Peyer's patch (tissue), 4 donors: ENCODE measurements at regions not wholly inside any gene's neighbourhood (a gene's known extent, or its start where the extent isn't known, plus 50 kb on each side); places are given as distances from the start of the nearest gene placed in this dataset.

Experiments used
- DNase-seq, 3 donors: peaks; one replicate each; pipeline ENCODE4 v3.0.0-alpha.2; 2017 to 2019
- H3K27ac ChIP-seq, 4 donors: fragments of 200-600 bp; sonication (generic); one replicate each; pipeline ENCODE4 v1.5.1; 2016 to 2019
- H3K27me3 ChIP-seq, 2 donors: fragments of 200-600 bp; sonication (generic); one replicate each; pipeline ENCODE4 v1.5.1; 2019
- H3K36me3 ChIP-seq, 3 donors: fragments of 200-600 bp; sonication (generic); one replicate each; pipeline ENCODE4 v1.5.1; 2016 to 2019
- H3K4me1 ChIP-seq, 4 donors: fragments of 200-600 bp; sonication (generic); one replicate each; pipeline ENCODE4 v1.5.1; 2016 to 2019
- H3K4me3 ChIP-seq, 4 donors: fragments of 200-600 bp; sonication (generic); 1 replicate in 3 of 4; 2 replicates in 1 of 4; pipeline ENCODE4 v1.5.1; 2016 to 2019; ENCODE audit warnings: mild to moderate bottlenecking in 1 of 4
- H3K9me3 ChIP-seq, 4 donors: fragments of 200-600 bp; sonication (generic); one replicate each; pipeline ENCODE4 v1.5.1; 2016 to 2019; ENCODE audit warnings: mild to moderate bottlenecking in 1 of 4
- POLR2A ChIP-seq, 2 donors: fragments of 450-650 bp; IDR thresholded peaks; one replicate each; pipeline ENCODE4 v1.5.1; 2017; ENCODE audit warnings: antibody characterized with exemption in 2 of 2, mild to moderate bottlenecking in 2 of 2, moderate library complexity in 2 of 2
- TF ChIP-seq, protein P1 (sequence below), 6 experiments: fragments of 450-650 bp in 4 of 6; fragments of 200-600 bp in 2 of 6; sonication (generic) in 1 of 6; IDR thresholded peaks; one replicate each; pipeline ENCODE4 v1.5.1; 2017 to 2019; ENCODE audit warnings: antibody characterized with exemption in 6 of 6, mild to moderate bottlenecking in 3 of 6, moderate library complexity in 1 of 6

DNA sequence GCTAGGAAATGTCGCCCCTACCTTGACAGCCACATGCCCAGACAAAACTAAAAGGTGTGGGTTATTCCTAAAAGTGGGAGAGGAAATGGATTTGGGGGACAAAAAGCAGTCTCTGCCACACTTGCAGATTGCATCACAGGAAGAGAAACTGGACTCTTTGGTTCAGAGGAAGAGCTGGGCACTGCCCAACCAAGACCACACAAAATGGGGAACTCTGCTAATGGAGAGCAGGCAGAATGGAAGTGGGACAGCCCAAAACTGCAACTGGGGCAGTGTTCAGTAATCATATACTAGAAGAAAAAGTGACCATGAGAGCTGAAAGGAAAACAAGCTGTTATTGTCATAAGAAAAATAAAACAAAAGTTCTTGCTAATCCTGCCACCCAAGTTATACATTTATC lies 138.9 kb upstream of the FRMD4B start:
- Histone ChIP-seq H3K27ac (no peak overlapping the region), H3K9me3 (no peaks in the 10 kb centered on the region), H3K36me3 (no peaks in the 10 kb centered on the region), H3K27me3 (no peaks in the 10 kb centered on the region), H3K4me3 (no peak overlapping the region), H3K4me1 (no peaks in the 10 kb centered on the region)
- TF ChIP-seq, protein P1, sequence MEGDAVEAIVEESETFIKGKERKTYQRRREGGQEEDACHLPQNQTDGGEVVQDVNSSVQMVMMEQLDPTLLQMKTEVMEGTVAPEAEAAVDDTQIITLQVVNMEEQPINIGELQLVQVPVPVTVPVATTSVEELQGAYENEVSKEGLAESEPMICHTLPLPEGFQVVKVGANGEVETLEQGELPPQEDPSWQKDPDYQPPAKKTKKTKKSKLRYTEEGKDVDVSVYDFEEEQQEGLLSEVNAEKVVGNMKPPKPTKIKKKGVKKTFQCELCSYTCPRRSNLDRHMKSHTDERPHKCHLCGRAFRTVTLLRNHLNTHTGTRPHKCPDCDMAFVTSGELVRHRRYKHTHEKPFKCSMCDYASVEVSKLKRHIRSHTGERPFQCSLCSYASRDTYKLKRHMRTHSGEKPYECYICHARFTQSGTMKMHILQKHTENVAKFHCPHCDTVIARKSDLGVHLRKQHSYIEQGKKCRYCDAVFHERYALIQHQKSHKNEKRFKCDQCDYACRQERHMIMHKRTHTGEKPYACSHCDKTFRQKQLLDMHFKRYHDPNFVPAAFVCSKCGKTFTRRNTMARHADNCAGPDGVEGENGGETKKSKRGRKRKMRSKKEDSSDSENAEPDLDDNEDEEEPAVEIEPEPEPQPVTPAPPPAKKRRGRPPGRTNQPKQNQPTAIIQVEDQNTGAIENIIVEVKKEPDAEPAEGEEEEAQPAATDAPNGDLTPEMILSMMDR (IDR thresholded peaks at IDR 0.05): no peak
- no peak for TF ChIP-seq POLR2A (IDR thresholded peaks at IDR 0.05)
- DNase-seq: no peak

DNA sequence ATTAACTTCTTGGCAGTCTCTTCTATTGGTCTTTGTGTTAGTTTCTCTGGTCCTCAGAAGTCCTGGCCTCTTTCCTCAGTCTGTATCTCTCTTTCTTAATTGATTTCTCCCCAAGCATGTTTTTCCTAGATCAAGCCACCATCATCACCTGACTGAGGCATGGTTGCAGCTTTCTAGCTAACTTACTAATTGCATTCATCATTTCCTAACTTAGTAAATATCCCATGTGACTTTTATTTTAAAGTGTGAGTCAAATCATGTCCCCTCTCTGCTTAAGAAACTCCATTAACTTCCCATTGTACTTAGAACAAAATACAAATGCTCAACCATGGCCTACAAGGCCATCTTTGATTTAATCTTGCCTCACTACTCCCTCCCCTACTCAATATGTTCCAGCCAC lies 135.4 kb upstream of the FRMD4B start:
- no peaks in the 10 kb centered on the region for H3K27me3 ChIP-seq
- H3K4me1 ChIP-seq: no peaks in the 10 kb centered on the region
- no peak overlapping the region for H3K4me3 ChIP-seq
- no peak for DNase-seq
- H3K27ac ChIP-seq: no peak overlapping the region
- TF ChIP-seq POLR2A (IDR thresholded peaks at IDR 0.05): no peak
- TF ChIP-seq, protein P1 (IDR thresholded peaks at IDR 0.05): no peak
- H3K9me3 ChIP-seq: no peaks in the 10 kb centered on the region
- H3K36me3 ChIP-seq: no peaks in the 10 kb centered on the region

DNA sequence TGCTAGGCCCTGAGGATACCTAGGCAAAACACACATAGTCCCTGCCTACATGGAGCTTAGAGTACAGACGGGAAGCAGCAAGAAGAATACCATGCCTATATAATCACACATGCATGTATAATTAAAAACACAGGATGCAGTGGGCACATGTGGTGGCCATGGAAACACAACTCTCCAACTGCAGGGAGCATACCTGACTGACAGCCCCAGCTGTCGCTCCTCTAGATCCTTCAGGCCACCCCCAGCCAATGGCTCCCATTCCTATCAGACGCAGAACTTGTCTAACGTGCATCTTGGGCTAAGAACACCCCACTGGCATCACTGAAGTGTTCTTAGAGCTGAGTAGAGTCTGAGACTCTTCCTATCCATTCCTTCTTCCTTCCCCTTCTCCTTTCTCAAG lies 125.5 kb upstream of the FRMD4B start:
- no peaks in the 10 kb centered on the region for H3K36me3 ChIP-seq
- H3K27me3 ChIP-seq: no peaks in the 10 kb centered on the region
- no peak overlapping the region for H3K4me3 ChIP-seq
- no peak overlapping the region for H3K27ac ChIP-seq
- TF ChIP-seq, protein P1 (IDR thresholded peaks at IDR 0.05): no peak
- no peak for TF ChIP-seq POLR2A (IDR thresholded peaks at IDR 0.05)
- DNase-seq: no peak
- H3K9me3 ChIP-seq: no peaks in the 10 kb centered on the region
- no peaks in the 10 kb centered on the region for H3K4me1 ChIP-seq

DNA sequence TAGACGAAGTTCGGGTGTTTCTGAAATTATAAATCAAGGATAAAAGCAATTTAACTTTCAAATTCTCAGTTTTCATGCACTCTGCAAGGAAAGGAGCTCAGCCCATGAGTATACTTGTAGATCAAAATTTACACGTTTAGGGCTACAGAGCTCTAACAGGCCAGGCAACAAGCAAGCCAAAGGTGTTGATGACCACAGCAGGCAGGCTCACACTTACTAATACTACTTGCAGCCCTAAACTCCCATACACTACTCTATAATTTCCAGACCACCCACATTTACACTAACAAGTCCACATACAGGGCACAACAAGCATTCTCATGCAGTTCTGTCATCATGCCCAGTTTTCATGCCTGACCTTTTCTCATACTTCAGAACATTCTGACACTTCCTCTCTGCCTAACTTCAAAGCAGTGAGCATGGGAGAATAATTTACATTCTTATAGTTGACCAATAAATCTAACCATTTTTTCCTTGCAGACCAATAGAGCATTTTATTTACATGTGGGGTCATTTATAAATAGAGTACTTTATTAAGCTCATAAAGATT lies 124.7 kb upstream of the FRMD4B start:
- H3K36me3 ChIP-seq: no peaks in the 10 kb centered on the region
- no peak for DNase-seq
- no peaks in the 10 kb centered on the region for H3K4me1 ChIP-seq
- H3K4me3 ChIP-seq: no peak overlapping the region
- H3K27ac ChIP-seq: no peak overlapping the region
- no peak for TF ChIP-seq POLR2A (IDR thresholded peaks at IDR 0.05)
- TF ChIP-seq, protein P1 (IDR thresholded peaks at IDR 0.05): no peak
- no peaks in the 10 kb centered on the region for H3K27me3 ChIP-seq
- H3K9me3 ChIP-seq: no peaks in the 10 kb centered on the region

DNA sequence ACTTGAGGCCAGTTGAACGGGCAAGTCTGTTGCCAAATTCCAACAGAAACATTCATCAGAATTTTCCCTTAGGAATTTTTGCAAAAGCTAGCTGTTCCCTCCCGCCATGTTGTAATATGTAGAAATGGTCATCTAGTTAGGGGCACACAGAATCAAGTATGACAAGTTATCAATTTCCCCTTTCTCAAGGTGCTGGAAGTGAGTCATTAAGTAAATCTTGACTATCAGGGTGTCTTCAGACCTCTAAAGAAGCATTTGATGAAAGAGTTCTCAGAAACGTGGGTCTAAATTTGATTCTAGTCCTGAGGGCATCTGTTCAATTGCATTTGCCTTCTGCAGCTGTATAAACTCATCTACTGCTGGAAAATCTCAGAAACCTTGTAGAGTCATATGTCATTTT lies 123.4 kb upstream of the FRMD4B start:
- TF ChIP-seq POLR2A (IDR thresholded peaks at IDR 0.05): no peak
- TF ChIP-seq, protein P1 (IDR thresholded peaks at IDR 0.05): no peak
- no peaks in the 10 kb centered on the region for H3K27me3 ChIP-seq
- DNase-seq: no peak
- H3K27ac ChIP-seq: no peak overlapping the region
- H3K4me1 ChIP-seq: no peaks in the 10 kb centered on the region
- H3K9me3 ChIP-seq: no peaks in the 10 kb centered on the region
- H3K36me3 ChIP-seq: no peaks in the 10 kb centered on the region
- no peak overlapping the region for H3K4me3 ChIP-seq
